WERI-Rb-1 (cell line): ENCODE measurements at regions not wholly inside any gene's neighbourhood (a gene's known extent, or its start where the extent isn't known, plus 50 kb on each side); places are given as distances from the start of the nearest gene placed in this dataset.

ENCODE experiments used
- DNase-seq: peaks from one replicate; pipeline ENCODE4 v3.0.0-alpha.2; 2020
- H3K27ac ChIP-seq: fragments of 250-450 bp; sonication (Bioruptor Pico); 2 replicates; pipeline ENCODE4 v1.5.1; 2020; ENCODE audit warnings: mild to moderate bottlenecking, moderate library complexity
- H3K27me3 ChIP-seq: fragments of 250-450 bp; sonication (Bioruptor Pico); 2 replicates; pipeline ENCODE4 v1.5.1; 2021; ENCODE audit warnings: mild to moderate bottlenecking, low read depth, moderate library complexity; ENCODE audit not compliant: insufficient read depth, severe bottlenecking
- H3K36me3 ChIP-seq: fragments of 250-450 bp; sonication (Bioruptor Pico); 2 replicates; pipeline ENCODE4 v1.5.1; 2020; ENCODE audit warnings: mild to moderate bottlenecking, moderate library complexity
- H3K4me3 ChIP-seq: 2 replicates; pipeline ENCODE4 v1.5.1; 2011; ENCODE audit warnings: low read depth, mild to moderate bottlenecking, control low read depth, low read length
- H3K9me3 ChIP-seq: fragments of 250-450 bp; sonication (Bioruptor Pico); 2 replicates; pipeline ENCODE4 v1.5.1; 2021; ENCODE audit warnings: mild to moderate bottlenecking, moderate library complexity; ENCODE audit not compliant: severe bottlenecking
- CTCF ChIP-seq: IDR thresholded peaks from 2 replicates; pipeline ENCODE4 v1.5.1; 2011; ENCODE audit warnings: low read depth, mild to moderate bottlenecking, control low read depth, inconsistent platforms, low read length

GRCh38 chr2:19736191-19736831, 165.5 kb downstream of the TTC32 start:
- no peak for DNase-seq
- Histone ChIP-seq H3K9me3 (no peaks in the 10 kb centered on the region), H3K27me3 (peaks cover 89% of the 10 kb centered on the region), H3K27ac (no peak overlapping the region), H3K36me3 (no peaks in the 10 kb centered on the region), H3K4me3 (no peak overlapping the region)
- no peak for TF ChIP-seq CTCF

- Histone ChIP-seq H3K36me3 (no peaks in the 10 kb centered on the region), H3K9me3 (no peaks in the 10 kb centered on the region), H3K27ac (no peak overlapping the region), H3K27me3 (peaks cover 97% of the 10 kb centered on the region), H3K4me3 (no peak overlapping the region)
- no peak for TF ChIP-seq CTCF
- DNase-seq = no peak
Measured at GRCh38 chr2:19733951-19734425, 167.8 kb downstream of the TTC32 start.

- Histone ChIP-seq H3K36me3 (no peaks in the 10 kb centered on the region), H3K27me3 (peaks cover 97% of the 10 kb centered on the region), H3K27ac (no peak overlapping the region), H3K9me3 (no peaks in the 10 kb centered on the region), H3K4me3 (no peak overlapping the region)
- TF ChIP-seq CTCF = no peak
- no peak for DNase-seq
Measured at GRCh38 chr2:19733390-19733789, 168.4 kb downstream of the TTC32 start.

- Histone ChIP-seq H3K9me3 (no peaks in the 10 kb centered on the region), H3K36me3 (no peaks in the 10 kb centered on the region), H3K27me3 (peaks cover 97% of the 10 kb centered on the region), H3K27ac (no peak overlapping the region), H3K4me3 (no peak overlapping the region)
- no peak for DNase-seq
- no peak for TF ChIP-seq CTCF
Measured at GRCh38 chr2:19732255-19732654, 169.5 kb downstream of the TTC32 start.

- no peaks in the 10 kb centered on the region for H3K9me3 ChIP-seq
- no peak for TF ChIP-seq CTCF
- no peaks in the 10 kb centered on the region for H3K36me3 ChIP-seq
- H3K27ac ChIP-seq = no peak overlapping the region
- no peak for DNase-seq
- H3K27me3 ChIP-seq = peaks cover 97% of the 10 kb centered on the region
- H3K4me3 ChIP-seq = no peak overlapping the region
Measured at GRCh38 chr2:19731515-19731914, 170.3 kb downstream of the TTC32 start.

GRCh38 chr2:19731037-19731436, 170.7 kb downstream of the TTC32 start:
- Histone ChIP-seq H3K27ac (no peak overlapping the region), H3K9me3 (no peaks in the 10 kb centered on the region), H3K36me3 (no peaks in the 10 kb centered on the region), H3K4me3 (no peak overlapping the region), H3K27me3 (peaks cover 93% of the 10 kb centered on the region)
- no peak for DNase-seq
- no peak for TF ChIP-seq CTCF
